PC-3 (cell line): ENCODE measurements at regions not wholly inside any gene's neighbourhood (a gene's known extent, or its start where the extent isn't known, plus 50 kb on each side); places are given as distances from the start of the nearest gene placed in this dataset.

Source experiments
- ATAC-seq: fragments of 200-7000 bp; cut with Tn5 transposase; 2 replicates; pipeline ENCODE4 v1.9.1; 2020; ENCODE audit warnings: mild to moderate bottlenecking, moderate library complexity
- BruUV-seq: library from RNA; stranded (reverse); fragments of 400-500 nt; replicated peaks from 2 replicates; lab custom pipeline; 2021; lab: Mats Ljungman, UMichigan
- CTCF ChIA-PET: fragments of 300-600 bp; sonication (Branson Sonifier 250); formaldehyde crosslinking; loops from one replicate; lab custom pipeline; 2022; ENCODE audit warnings: antibody characterized with exemption; lab: Charles Lee
- POLR2A ChIA-PET: fragments of 300-600 bp; sonication (Branson Sonifier 250); formaldehyde crosslinking; loops from one replicate; lab custom pipeline; 2022; ENCODE audit warnings: antibody characterized with exemption; ENCODE audit not compliant: unreplicated experiment; lab: Charles Lee
- DNase-seq: peaks from one replicate; pipeline ENCODE4 v3.0.0-alpha.2; 2015
- H2AFZ ChIP-seq: fragments of 300-600 bp; sonication (generic); 2 replicates; pipeline ENCODE4 v1.6.0; 2016; ENCODE audit warnings: antibody characterized with exemption, low read length
- H3F3A ChIP-seq: fragments of 300-600 bp; sonication (generic); one replicate; pipeline ENCODE4 v1.6.0; 2017; ENCODE audit warnings: antibody characterized with exemption, low read length, control low read depth, mild to moderate bottlenecking; ENCODE audit not compliant: unreplicated experiment
- H3K27ac ChIP-seq: fragments of 300-600 bp; sonication (generic); 2 replicates; pipeline ENCODE4 v1.5.1; 2016; ENCODE audit warnings: mild to moderate bottlenecking, low read length
- H3K27me3 ChIP-seq: fragments of 300-600 bp; sonication (generic); 2 replicates; pipeline ENCODE4 v1.6.1; 2016; ENCODE audit warnings: low read length, mixed read lengths
- H3K36me3 ChIP-seq: fragments of 300-600 bp; sonication (generic); 2 replicates; pipeline ENCODE4 v1.6.1; 2016; ENCODE audit warnings: low read depth, mixed run types, low read length, mixed read lengths
- H3K4me1 ChIP-seq: fragments of 300-600 bp; sonication (generic); 2 replicates; pipeline ENCODE4 v1.5.1; 2016; ENCODE audit warnings: low read length; ENCODE audit not compliant: insufficient read depth
- H3K4me2 ChIP-seq: fragments of 300-600 bp; sonication (generic); 2 replicates; pipeline ENCODE4 v1.6.0; 2016; ENCODE audit warnings: low read length
- H3K4me3 ChIP-seq: fragments of 300-600 bp; sonication (generic); 2 replicates; pipeline ENCODE4 v1.5.1; 2016; ENCODE audit warnings: mild to moderate bottlenecking, low read length, mixed read lengths
- H3K79me2 ChIP-seq: fragments of 300-600 bp; sonication (generic); 2 replicates; pipeline ENCODE4 v1.6.1; 2017; ENCODE audit warnings: low read length, mixed read lengths
- H3K9ac ChIP-seq: fragments of 300-600 bp; sonication (generic); 2 replicates; pipeline ENCODE4 v1.6.0; 2016; ENCODE audit warnings: mild to moderate bottlenecking, low read length
- H3K9me2 ChIP-seq: fragments of 300-600 bp; sonication (generic); replicated peaks from 2 replicates; pipeline ENCODE4 v1.6.1; 2016; ENCODE audit warnings: mixed run types, low read length, mixed read lengths
- H3K9me3 ChIP-seq: fragments of 300-600 bp; sonication (generic); 2 replicates; pipeline ENCODE4 v1.6.1; 2016; ENCODE audit warnings: low read length, mixed read lengths
- H4K20me1 ChIP-seq: fragments of 300-600 bp; sonication (generic); 2 replicates; pipeline ENCODE4 v1.6.1; 2016; ENCODE audit warnings: low read length, mixed read lengths
- CTCF ChIP-seq: fragments of 300-600 bp; sonication (generic); conservative IDR thresholded peaks from 2 replicates; pipeline ENCODE4 v1.5.1; 2017; ENCODE audit warnings: antibody characterized with exemption, low read depth, mild to moderate bottlenecking, low read length
- EZH2 ChIP-seq: fragments of 300-600 bp; sonication (generic); IDR thresholded peaks from one replicate; pipeline ENCODE4 v1.6.1; 2017; ENCODE audit warnings: antibody characterized with exemption, mild to moderate bottlenecking, low read length; ENCODE audit not compliant: unreplicated experiment
- EZH2phosphoT487 ChIP-seq: fragments of 300-600 bp; sonication (generic); IDR thresholded peaks from 2 replicates; pipeline ENCODE4 v1.6.1; 2018; ENCODE audit warnings: mild to moderate bottlenecking, antibody characterized with exemption, low read length, borderline replicate concordance
- intact Hi-C: fragments of 100-400 bp; cut with micrococcal nuclease; formaldehyde crosslinking; loops from 2 replicates; pipeline ENCODE4 v1.9.0; 2023

GRCh38 chr3:72044231-72044855, 259.4 kb upstream of the PROK2 start:
- no peaks in the 10 kb centered on the region for H3K36me3 ChIP-seq

DNA sequence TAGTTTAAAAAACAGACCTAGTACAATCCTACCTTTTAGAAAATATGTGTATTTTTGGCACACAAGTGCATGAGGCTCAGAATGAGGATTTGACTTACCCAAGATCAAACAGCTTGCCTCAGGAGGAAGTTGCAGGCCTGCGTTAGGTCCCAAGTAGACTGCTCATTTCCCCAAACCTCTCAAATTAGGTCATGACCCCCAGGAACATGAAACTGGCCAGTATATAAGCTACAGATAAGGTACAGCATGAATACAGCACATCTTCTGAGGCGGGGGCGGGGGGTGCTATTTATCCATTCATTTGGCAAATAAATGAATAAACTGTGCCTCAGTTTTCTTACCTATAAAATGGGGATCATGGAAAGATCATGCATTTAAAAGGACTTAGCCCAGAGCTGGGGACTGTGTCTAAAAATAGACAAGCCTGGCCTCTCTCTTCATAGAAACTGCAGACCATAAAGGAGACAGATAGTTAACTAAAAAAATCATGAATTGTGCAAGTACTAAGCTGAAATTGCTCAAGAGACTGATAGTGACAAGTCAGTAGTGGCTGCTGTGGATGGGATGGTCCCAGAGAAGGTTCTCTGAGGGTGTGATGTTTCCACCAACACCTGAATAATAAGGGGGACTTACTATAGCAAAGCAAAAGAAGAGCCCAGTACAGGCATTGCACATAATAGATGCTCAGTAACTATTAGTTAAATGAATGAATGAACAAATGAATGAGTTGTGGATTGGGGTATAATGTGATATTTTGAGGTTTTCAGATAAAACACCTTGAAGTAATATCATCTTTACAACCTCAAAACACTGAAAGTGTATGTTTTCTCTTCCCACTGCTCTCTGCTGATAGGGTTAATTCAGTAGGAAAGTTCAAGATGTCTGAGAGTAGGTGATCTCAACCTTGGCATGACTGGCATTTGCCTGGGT, 258.5 kb upstream of the PROK2 start:
- Histone ChIP-seq H3K4me1 (no peaks in the 10 kb centered on the region), H3F3A (no peaks in the 10 kb centered on the region), H2AFZ (no peak overlapping the region), H3K4me2 (no peak overlapping the region), H3K79me2 (no peaks in the 10 kb centered on the region), H3K27ac (no peak overlapping the region), H3K9me3 (no peaks in the 10 kb centered on the region), H3K36me3 (no peaks in the 10 kb centered on the region), H3K27me3 (peaks cover 18% of the 10 kb centered on the region; the same call in 1 of the 2 replicates), H3K9me2 (no peaks in the 10 kb centered on the region), H3K9ac (no peak overlapping the region), H4K20me1 (no peaks in the 10 kb centered on the region), H3K4me3 (no peak overlapping the region)
- intact Hi-C loops: no loop called here
- BruUV-seq: no TSS peak
- DNase-seq (no peak), ATAC-seq (no peak)
- ChIA-PET POLR2A (no interaction called here), CTCF (no interaction called here)
- TF ChIP-seq EZH2: no peak
- TF ChIP-seq CTCF: no peak
- TF ChIP-seq EZH2phosphoT487: no peak

More at GRCh38 chr3:72044231-72044855, 259.4 kb upstream of the PROK2 start:
- DNase-seq (no peak), ATAC-seq (no peak)
- BruUV-seq: no TSS peak
- TF ChIP-seq EZH2phosphoT487 (no peak), EZH2 (no peak), CTCF (no peak)
- intact Hi-C loops: no loop called here
- Histone ChIP-seq H4K20me1 (no peaks in the 10 kb centered on the region), H3K27me3 (peaks cover 22% of the 10 kb centered on the region; the same call in 1 of the 2 replicates), H3K4me1 (no peaks in the 10 kb centered on the region), H3K9me2 (no peaks in the 10 kb centered on the region), H3K9ac (no peak overlapping the region), H3F3A (no peaks in the 10 kb centered on the region), H3K4me2 (no peak overlapping the region), H3K79me2 (no peaks in the 10 kb centered on the region), H3K9me3 (no peaks in the 10 kb centered on the region), H3K27ac (no peak overlapping the region), H2AFZ (no peak overlapping the region), H3K4me3 (no peak overlapping the region)
- ChIA-PET POLR2A (no interaction called here), CTCF (no interaction called here)
